A673 (cell line): ENCODE measurements at regions not wholly inside any gene's neighbourhood (a gene's known extent, or its start where the extent isn't known, plus 50 kb on each side); places are given as distances from the start of the nearest gene placed in this dataset.

Experiments
- EZH2 ChIP-seq: fragments of 200-600 bp; sonication (generic); IDR thresholded peaks from 2 replicates; pipeline ENCODE4 v1.6.1; 2017; ENCODE audit warnings: borderline replicate concordance, low read depth, mild to moderate bottlenecking, mixed read lengths, antibody characterized with exemption, low read length; ENCODE audit not compliant: poor library complexity, severe bottlenecking
- TF ChIP-seq, protein P1 (sequence below): fragments of 300-800, 200-600 bp; sonication (generic); conservative IDR thresholded peaks from 2 replicates; pipeline ENCODE4 v1.5.1; 2017; ENCODE audit warnings: low read depth, mild to moderate bottlenecking, antibody characterized with exemption, low read length, moderate library complexity, mixed read lengths

DNA sequence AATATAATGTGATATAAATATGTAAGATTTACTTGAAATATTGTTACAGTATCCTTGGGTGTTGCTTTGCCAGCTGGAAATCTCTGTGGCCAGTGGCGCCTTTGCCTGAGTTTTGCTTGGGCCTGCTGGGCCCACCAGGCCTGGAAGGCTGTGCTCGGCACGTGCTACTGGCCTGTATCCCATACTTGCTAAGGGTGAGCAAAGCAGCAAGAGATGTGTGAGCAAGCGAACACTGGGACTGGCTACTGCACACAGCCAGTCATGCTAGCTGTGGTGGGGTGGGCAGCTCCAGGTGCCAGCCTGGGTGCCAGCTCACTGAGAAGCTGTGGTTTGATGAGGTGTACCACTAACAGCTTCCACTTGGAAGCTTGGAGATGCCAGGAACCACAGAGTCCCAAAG, 299.1 kb upstream of the GALNT5 start:
- TF ChIP-seq, protein P1, sequence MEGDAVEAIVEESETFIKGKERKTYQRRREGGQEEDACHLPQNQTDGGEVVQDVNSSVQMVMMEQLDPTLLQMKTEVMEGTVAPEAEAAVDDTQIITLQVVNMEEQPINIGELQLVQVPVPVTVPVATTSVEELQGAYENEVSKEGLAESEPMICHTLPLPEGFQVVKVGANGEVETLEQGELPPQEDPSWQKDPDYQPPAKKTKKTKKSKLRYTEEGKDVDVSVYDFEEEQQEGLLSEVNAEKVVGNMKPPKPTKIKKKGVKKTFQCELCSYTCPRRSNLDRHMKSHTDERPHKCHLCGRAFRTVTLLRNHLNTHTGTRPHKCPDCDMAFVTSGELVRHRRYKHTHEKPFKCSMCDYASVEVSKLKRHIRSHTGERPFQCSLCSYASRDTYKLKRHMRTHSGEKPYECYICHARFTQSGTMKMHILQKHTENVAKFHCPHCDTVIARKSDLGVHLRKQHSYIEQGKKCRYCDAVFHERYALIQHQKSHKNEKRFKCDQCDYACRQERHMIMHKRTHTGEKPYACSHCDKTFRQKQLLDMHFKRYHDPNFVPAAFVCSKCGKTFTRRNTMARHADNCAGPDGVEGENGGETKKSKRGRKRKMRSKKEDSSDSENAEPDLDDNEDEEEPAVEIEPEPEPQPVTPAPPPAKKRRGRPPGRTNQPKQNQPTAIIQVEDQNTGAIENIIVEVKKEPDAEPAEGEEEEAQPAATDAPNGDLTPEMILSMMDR, result no peak
- no peak for TF ChIP-seq EZH2
